ENCODE measurements at regions not wholly inside any gene's neighbourhood (a gene's known extent, or its start where the extent isn't known, plus 50 kb on each side); places are given as distances from the start of the nearest gene placed in this dataset.

- TF ChIP-seq CTCF (IDR thresholded peaks at IDR 0.05): no peak
- no peak for TF ChIP-seq ZNF121 (CRISPR knock-in tag; IDR thresholded peaks at IDR 0.05)
- TF ChIP-seq MYBL2 (CRISPR knock-in tag; IDR thresholded peaks at IDR 0.05): no peak
- no peak for TF ChIP-seq ESRRA (CRISPR knock-in tag; IDR thresholded peaks at IDR 0.05; ENCODE audit: borderline replicate concordance)
- no peak for TF ChIP-seq NR3C1 (CRISPR knock-in tag; conservative IDR thresholded peaks at IDR 0.05; ENCODE audit: low read depth)
- TF ChIP-seq NFYB (CRISPR knock-in tag; conservative IDR thresholded peaks at IDR 0.05; ENCODE audit: low read depth): no peak
- no peak for TF ChIP-seq MAX (CRISPR knock-in tag; IDR thresholded peaks at IDR 0.05)
- TF ChIP-seq E2F4 (CRISPR knock-in tag; IDR thresholded peaks at IDR 0.05; ENCODE audit: borderline replicate concordance, low read depth): no peak
- TF ChIP-seq ZNF138 (CRISPR knock-in tag; conservative IDR thresholded peaks at IDR 0.05): no peak
- no peak for TF ChIP-seq ATF3 (CRISPR knock-in tag; conservative IDR thresholded peaks at IDR 0.05)
- no peak for TF ChIP-seq ZNF263 (CRISPR knock-in tag; IDR thresholded peaks at IDR 0.05; ENCODE audit: low read depth)
- no peak for TF ChIP-seq ZNF232 (CRISPR knock-in tag; IDR thresholded peaks at IDR 0.05)
Measured at GRCh38 chr14:50051106-50051505, 65.3 kb downstream of the VCPKMT start.
